Dedifferentiated amniotic fluid mesenchymal stem cell (primary cell): ENCODE measurements at regions not wholly inside any gene's neighbourhood (a gene's known extent, or its start where the extent isn't known, plus 50 kb on each side); places are given as distances from the start of the nearest gene placed in this dataset.
A peak's percentile ranks its signal among the peaks of the same experiment; 100 is the strongest.

Source experiments
- DNase-seq: peaks from one replicate; pipeline ENCODE4 v3.0.0-alpha.2; 2016; ENCODE audit errors: extremely low spot score

GRCh38 chr2:128469203-128469602 is 150.5 kb upstream of the HS6ST1 start:
- DNase-seq = no peak

- DNase-seq = no peak
These were observed 151.2 kb upstream of the HS6ST1 start for GRCh38 chr2:128469875-128470274.

DNA sequence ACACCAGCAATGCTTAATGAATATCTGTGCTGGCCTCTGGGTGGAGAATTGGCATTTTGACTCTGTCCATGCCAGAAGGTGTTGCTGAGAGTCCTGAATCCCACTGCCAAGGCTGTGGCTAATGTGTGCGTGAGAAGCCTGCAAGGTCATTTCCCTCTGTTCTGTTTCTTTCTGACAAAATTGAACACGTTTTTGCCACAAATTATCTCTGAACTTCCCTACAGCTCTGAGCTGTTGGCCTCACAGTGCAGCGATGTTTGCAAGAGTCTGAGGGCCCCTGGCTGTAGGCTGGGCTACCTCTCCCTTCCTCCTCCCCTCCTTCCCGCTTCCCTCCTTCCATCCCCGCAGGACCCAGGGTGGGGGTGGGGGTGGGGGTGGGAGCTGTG is 154.1 kb upstream of the HS6ST1 start:
- no peak for DNase-seq

GRCh38 chr2:128473175-128474035 is 154.7 kb upstream of the HS6ST1 start:
- peak; percentile 44 for DNase-seq

GRCh38 chr2:128474036-128474955 is 155.6 kb upstream of the HS6ST1 start:
- DNase-seq = no peak

DNA sequence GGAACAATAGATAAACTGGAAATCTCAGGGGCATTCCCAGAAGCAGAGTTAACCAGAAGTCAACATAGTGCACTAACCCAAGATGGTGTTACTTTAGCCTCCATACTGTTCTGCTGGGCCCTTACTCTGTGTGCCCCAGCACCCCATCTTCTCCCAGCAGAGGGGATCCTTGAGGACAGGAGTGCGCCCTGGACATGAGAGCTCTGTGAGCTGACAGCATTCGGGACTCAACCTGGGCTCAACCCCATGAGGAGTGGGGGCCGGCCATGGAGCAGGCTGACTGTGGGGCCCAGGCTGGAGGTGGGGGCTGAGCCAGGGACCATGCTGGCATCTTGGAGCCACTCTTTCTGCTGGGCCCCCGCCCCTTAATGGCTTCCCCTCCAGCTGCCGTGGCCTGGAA is 156.3 kb upstream of the HS6ST1 start:
- no peak for DNase-seq

DNA sequence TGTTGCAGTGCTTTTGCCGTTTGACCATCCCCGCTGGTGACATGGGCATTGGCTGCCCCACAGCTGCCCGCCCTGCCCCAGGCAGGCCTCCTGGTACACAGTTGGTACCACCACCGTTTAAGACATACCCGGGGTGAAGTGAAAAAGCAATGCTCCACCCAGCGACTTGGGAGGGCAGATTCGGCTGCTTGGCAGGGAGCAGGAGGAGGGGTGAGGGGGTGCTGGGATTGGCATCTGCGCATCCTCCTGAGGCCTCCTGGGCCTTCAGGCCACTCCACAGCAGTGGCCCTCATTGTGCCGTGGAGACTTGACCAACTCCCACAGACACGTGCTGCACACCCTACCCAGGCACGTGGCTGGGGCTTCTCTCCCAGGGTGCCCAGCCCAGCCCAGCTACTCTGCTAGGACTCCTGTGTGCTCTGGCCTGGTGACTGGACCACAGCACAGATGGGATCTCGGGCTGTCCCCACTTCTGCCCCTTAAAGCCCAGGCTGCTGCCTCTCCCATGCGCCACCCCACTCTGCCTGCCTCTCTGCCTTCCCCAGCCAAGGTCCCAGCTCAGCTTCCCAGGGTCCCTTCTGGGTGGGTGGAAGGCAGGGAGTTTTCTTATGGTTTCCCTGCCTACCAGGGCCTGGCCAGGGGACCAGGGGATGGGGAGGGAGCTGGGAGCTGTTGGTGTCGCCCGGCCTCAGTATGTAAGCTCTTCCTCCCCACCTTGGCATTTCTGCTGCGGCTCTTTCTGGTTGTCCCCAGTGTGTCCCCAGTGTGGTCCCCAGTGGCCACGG is 157.0 kb upstream of the HS6ST1 start:
- DNase-seq = no peak

- DNase-seq = no peak
These were observed 158.6 kb upstream of the HS6ST1 start for GRCh38 chr2:128477026-128477820.

DNA sequence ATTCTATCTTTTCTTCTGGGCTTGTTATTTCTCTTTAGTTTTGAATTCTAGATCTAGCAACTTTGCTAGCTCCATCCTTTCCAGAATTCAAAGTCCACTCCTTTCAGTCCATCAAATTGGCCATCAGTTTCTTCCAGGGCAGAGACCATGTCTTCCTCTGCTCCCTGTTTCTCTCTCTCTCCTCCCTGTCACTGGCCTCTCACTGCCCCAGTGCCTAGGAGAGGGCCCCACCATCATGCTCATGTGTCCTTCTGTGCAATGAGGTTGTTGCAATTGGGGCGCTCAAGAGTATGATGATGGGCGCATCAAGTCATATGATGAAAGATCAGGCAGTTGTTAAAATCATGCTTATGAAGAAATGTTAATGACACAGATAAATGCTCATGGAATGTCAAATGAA is 159.2 kb upstream of the HS6ST1 start:
- no peak for DNase-seq

GRCh38 chr2:128485761-128486639 is 167.3 kb upstream of the HS6ST1 start:
- no peak for DNase-seq

DNA sequence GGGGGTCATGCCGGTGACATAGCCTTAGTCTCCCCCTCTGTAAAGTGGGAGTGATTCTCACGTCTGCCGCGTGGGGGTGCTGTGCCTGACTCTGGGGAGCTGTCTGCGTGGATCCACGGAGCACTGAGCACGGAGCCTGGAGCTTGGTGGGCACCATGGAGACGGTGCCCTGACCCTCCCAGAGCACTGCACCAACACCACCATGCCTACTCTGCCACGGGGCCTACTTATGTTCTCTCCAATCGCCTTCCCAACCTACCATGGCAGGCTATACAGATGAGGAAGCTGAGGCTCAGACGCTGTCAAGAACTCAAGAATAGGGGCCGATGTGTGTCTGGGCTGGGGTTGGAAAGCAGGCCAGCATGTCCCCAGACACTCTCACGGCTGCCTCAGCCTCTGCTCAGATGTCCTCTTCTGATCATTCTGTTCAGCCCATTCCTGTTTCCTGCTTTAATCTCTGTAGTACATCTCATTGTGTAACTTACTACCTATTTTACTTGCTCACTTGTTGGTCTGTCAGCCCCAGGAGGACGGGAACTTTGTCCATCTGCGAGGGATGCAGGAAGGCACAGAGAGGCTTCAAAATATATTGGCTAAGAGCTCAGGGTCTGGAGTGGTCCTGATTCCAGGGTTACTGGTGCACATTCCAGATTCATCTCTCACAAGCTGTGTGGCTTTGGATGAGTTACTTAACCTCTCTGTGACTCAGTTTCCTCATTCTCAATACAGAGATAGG is 168.1 kb upstream of the HS6ST1 start:
- DNase-seq = no peak

DNA sequence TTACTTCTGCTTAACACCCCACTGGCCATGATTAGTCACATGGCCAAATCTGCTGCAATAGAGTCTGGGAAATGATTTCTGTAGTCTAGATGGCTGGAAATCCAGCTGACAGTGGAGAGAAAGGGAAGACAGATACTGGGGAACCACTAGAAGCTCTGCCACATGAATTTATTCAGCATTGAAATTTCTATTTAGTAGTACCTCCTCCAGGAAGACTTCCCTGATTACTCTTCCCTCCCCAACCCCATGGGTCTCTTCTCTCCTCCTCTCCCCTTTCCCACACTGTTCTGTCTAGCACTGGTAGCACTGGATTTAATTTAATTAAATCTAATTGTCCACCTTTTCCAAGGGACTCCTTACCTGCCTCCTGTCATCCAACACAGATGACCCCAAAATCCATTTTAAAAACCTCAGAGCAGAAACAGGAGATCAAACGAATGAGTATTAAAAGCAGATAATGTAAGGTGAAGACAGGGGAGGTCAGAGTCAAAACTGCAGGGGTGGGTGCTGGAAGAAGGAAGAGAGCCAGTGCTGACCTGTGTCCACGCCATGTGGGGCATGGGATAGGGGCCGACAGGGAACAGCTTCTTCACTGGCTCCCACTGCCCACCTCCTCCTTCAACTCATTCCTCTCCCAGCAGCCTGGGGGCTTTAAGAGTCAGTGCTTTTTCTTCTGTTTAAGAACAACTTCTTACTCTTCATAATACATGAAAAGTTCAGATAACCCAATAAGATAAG is 169.2 kb upstream of the HS6ST1 start:
- no peak for DNase-seq

- no peak for DNase-seq
These were observed 169.8 kb upstream of the HS6ST1 start for GRCh38 chr2:128488434-128488833.

GRCh38 chr2:128489526-128490273 is 171.0 kb upstream of the HS6ST1 start:
- DNase-seq = no peak

DNA sequence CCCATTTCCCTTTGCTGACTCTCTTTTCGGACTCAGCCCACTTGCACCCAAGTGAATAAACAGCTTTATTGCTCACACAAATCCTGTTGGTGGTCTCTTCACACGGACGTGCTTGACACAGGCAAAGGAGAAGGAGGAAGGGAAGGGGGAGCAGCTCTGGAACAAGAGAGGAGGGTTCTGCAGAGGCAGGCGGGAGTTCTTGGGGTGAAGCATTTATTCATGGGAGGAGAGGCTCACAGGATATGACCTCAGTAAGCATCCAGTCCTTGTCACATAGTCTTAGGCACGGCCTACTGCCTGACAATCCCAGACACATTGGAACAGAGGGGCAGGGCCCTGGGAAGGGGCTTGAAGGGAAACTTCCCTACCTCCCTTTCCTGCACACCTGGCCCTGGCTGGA is 171.7 kb upstream of the HS6ST1 start:
- no peak for DNase-seq

DNA sequence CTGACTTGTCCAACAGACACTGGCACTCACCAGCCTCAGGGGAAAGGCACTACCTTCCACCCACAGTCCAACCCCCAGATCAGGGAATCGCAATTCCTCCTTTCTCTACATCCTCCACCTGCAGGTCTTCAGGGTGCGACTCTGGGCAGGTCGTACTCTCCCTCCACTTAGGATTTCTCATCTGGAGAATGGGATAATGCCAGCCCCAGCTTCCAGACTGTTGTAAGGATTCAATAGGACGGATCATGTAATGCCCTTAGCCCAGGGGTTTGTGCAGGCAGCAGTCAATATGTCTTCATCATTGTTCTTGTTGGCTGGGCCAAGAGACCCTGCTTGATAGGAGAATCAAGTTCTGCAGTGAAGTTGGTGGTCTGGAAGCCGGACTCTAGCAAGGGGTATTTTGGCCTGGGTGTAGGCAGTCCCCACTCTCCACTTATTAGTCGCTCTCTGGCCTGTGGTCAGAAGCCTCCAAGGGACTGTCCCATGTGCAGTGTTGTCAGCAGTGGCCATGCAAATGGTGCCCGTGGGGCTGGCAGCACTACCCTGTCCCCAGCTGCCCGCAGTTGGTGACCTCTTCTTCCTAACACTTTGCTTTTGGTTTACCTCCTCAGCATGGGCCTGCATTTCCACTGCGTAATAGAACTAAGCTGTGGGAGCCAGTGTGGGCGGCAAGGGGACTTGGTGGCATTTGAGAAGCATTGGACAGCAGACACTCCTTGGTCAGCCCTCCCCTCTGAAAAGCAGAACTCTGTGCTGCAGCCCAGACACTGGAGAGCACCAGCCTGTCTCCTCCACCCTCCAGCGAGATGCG is 172.4 kb upstream of the HS6ST1 start:
- DNase-seq = no peak

DNA sequence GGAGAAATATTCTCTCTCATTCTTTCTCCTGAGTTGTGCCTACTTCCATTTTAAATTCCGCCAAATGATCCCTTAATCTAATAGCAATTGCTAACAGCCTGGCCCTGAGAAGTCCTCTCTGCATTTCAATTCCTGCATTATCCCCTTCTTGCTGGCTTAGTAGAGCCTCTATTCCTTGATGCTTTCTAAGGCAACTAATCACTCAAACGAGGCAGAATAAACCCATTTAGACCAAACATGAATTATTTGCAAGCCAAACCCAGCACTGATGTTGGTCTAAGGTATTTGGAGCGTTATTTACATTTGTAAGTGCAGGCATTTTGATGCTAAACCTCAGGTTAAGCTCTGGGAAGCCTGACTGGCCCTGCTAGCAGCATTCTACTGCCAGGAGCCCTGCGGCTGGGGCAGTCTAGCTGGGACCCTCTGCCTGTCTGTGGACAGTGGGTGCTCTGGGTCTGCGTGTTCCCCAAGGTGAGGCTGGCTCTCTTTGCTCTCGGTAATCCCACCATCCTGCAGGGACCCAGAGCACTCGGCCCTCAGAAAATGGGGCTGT is 173.1 kb upstream of the HS6ST1 start:
- DNase-seq = no peak
